ENCODE measurements at regions not wholly inside any gene's neighbourhood (a gene's known extent, or its start where the extent isn't known, plus 50 kb on each side); places are given as distances from the start of the nearest gene placed in this dataset.

- no peak for DNase-seq
Measured at GRCh38 chr18:73617981-73618380, 529.7 kb downstream of the FBXO15 start.

- DNase-seq: no peak
Measured at GRCh38 chr18:73615506-73615905, 532.1 kb downstream of the FBXO15 start.

GRCh38 chr18:73614812-73615211, 532.8 kb downstream of the FBXO15 start:
- DNase-seq: no peak

GRCh38 chr18:73613706-73614340, 533.8 kb downstream of the FBXO15 start:
- no peak for DNase-seq

- DNase-seq: no peak
Measured at GRCh38 chr18:73597832-73598615, 549.6 kb downstream of the FBXO15 start.

GRCh38 chr18:73594749-73595148, 552.9 kb downstream of the FBXO15 start:
- DNase-seq: no peak

GRCh38 chr18:73593207-73593606, 554.4 kb downstream of the FBXO15 start:
- no peak for DNase-seq

GRCh38 chr18:73590950-73591349, 556.7 kb downstream of the FBXO15 start:
- DNase-seq: no peak

- DNase-seq: no peak
Measured at GRCh38 chr18:73579698-73580097, 567.9 kb downstream of the FBXO15 start.

GRCh38 chr18:73577365-73577764, 570.3 kb downstream of the FBXO15 start:
- DNase-seq: no peak

GRCh38 chr18:73563901-73564472, 583.6 kb downstream of the FBXO15 start:
- DNase-seq: no peak

GRCh38 chr18:73563345-73563744, 584.3 kb downstream of the FBXO15 start:
- DNase-seq: no peak

- DNase-seq: no peak
Measured at GRCh38 chr18:73556904-73557303, 590.7 kb downstream of the FBXO15 start.

- no peak for DNase-seq
Measured at GRCh38 chr18:73552171-73552570, 595.5 kb downstream of the FBXO15 start.

GRCh38 chr18:73551211-73551610, 596.4 kb downstream of the FBXO15 start:
- no peak for DNase-seq

GRCh38 chr18:73549236-73549635, 598.4 kb downstream of the FBXO15 start:
- no peak for DNase-seq

GRCh38 chr18:73545472-73545871, 602.2 kb downstream of the FBXO15 start:
- no peak for DNase-seq

GRCh38 chr18:73544617-73545016, 603.0 kb downstream of the FBXO15 start:
- no peak for DNase-seq

GRCh38 chr18:73544032-73544431, 603.6 kb downstream of the FBXO15 start:
- no peak for DNase-seq

GRCh38 chr18:73535990-73536389, 611.6 kb downstream of the FBXO15 start:
- DNase-seq: no peak

GRCh38 chr18:73535189-73535588, 612.4 kb downstream of the FBXO15 start:
- DNase-seq: no peak

GRCh38 chr18:73531601-73532000, 616.0 kb downstream of the FBXO15 start:
- no peak for DNase-seq

GRCh38 chr18:73528066-73528465, 619.6 kb downstream of the FBXO15 start:
- no peak for DNase-seq

- DNase-seq: no peak
Measured at GRCh38 chr18:73520229-73520628, 627.4 kb downstream of the FBXO15 start.
